ENCODE measurements at regions not wholly inside any gene's neighbourhood (a gene's known extent, or its start where the extent isn't known, plus 50 kb on each side); places are given as distances from the start of the nearest gene placed in this dataset.
"Not testable (repeated sequence)": the region's sequence is repeated elsewhere in the genome, so short reads cannot be mapped to it uniquely, and the experiment has no call there.

GRCh38 chr15:22639983-22640382, 146.5 kb upstream of the NIPA1 start:
- TF ChIP-seq CTCF (IDR thresholded peaks at IDR 0.05; ENCODE audit: low read depth, low read length); EZH2phosphoT487 (IDR thresholded peaks at IDR 0.05; ENCODE audit: low read depth): not testable (repeated sequence)
